ENCODE measurements at regions not wholly inside any gene's neighbourhood (a gene's known extent, or its start where the extent isn't known, plus 50 kb on each side); places are given as distances from the start of the nearest gene placed in this dataset.

DNA sequence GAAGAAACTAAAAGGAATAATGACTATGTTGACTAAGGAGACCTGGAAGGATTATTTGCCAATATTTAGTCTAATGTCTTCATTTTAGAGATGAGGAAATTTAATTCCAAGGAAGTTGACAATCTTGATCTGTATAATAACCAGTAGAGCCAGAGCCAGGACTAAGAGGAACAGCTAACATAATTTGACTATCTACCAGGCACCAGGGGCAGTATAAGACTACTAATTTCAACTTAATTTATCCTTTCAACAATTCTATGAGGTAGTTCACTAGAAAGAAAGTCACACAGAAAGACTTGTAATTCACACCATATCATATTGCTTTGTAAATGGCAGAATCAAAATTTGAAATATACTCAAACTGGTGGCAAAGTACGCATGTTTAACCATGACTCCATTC lies 273.0 kb upstream of the STXBP5 start:
- in situ Hi-C loops (cut with MboI), result no loop called here

More for the DNA sequence above, 273.0 kb upstream of the STXBP5 start:
- no peak overlapping the region for H3K4me3 ChIP-seq
- CTCF ChIA-PET, result interaction anchor here (1.1 kb wide), 1 partner anchor 15 kb away, joined by 3 read pairs; no protein-coding TSS in a partner anchor
- 9% methylated on average over 1 of the region's 1 CpG for WGBS (ENCODE audit: insufficient coverage, insufficient replicate concordance, low lambda C conversion rate, missing lambda C conversion rate)
- no peak for ATAC-seq
- DNase-seq (ENCODE audit: low read depth, low spot score), result no peak
- RAD21 ChIA-PET (ENCODE audit: unreplicated experiment), result interaction anchor here (0.6 kb wide), 1 partner anchor 25 kb away, joined by 3 read pairs; no protein-coding TSS in a partner anchor
- TF ChIP-seq BHLHE40 (IDR thresholded peaks at IDR 0.05; ENCODE audit: borderline replicate concordance in 1 of 2, low read depth in 2 of 2, low read length in 1 of 2) (no peak), SRF (IDR thresholded peaks at IDR 0.05; ENCODE audit: low read depth in 2 of 2, low read length in 2 of 2) (no peak), STAT1 (conservative IDR thresholded peaks at IDR 0.05) (no peak), MXI1 (IDR thresholded peaks at IDR 0.05; ENCODE audit: low read depth, low read length) (no peak), KLF5 (IDR thresholded peaks at IDR 0.05; ENCODE audit: partially characterized antibody) (no peak), CEBPB (IDR thresholded peaks at IDR 0.05; ENCODE audit: borderline replicate concordance in 1 of 2, low read depth in 2 of 2, low read length in 2 of 2) (no peak), SMAD1 (IDR thresholded peaks at IDR 0.05; ENCODE audit: low read depth, partially characterized antibody) (no peak), BCL11A (IDR thresholded peaks at IDR 0.05; ENCODE audit: low read depth, low read length) (no peak), RUNX3 (IDR thresholded peaks at IDR 0.05; ENCODE audit: low read length) (no peak), LARP7 (IDR thresholded peaks at IDR 0.05) (no peak), ZNF217 (IDR thresholded peaks at IDR 0.05) (no peak), FOXM1 (IDR thresholded peaks at IDR 0.05; ENCODE audit: low read depth, low read length) (no peak), TCF7 (IDR thresholded peaks at IDR 0.05; ENCODE audit: borderline replicate concordance) (no peak), ZNF274 (IDR thresholded peaks at IDR 0.05; ENCODE audit: insufficient read depth, insufficient read length) (no peak), ZBED1 (IDR thresholded peaks at IDR 0.05; ENCODE audit: borderline replicate concordance) (no peak), SPI1 (IDR thresholded peaks at IDR 0.05; ENCODE audit: borderline replicate concordance, insufficient read depth, low read depth, low read length) (no peak), NFIC (IDR thresholded peaks at IDR 0.05; ENCODE audit: low read depth, low read length) (no peak)
- TF ChIP-seq, protein P1, sequence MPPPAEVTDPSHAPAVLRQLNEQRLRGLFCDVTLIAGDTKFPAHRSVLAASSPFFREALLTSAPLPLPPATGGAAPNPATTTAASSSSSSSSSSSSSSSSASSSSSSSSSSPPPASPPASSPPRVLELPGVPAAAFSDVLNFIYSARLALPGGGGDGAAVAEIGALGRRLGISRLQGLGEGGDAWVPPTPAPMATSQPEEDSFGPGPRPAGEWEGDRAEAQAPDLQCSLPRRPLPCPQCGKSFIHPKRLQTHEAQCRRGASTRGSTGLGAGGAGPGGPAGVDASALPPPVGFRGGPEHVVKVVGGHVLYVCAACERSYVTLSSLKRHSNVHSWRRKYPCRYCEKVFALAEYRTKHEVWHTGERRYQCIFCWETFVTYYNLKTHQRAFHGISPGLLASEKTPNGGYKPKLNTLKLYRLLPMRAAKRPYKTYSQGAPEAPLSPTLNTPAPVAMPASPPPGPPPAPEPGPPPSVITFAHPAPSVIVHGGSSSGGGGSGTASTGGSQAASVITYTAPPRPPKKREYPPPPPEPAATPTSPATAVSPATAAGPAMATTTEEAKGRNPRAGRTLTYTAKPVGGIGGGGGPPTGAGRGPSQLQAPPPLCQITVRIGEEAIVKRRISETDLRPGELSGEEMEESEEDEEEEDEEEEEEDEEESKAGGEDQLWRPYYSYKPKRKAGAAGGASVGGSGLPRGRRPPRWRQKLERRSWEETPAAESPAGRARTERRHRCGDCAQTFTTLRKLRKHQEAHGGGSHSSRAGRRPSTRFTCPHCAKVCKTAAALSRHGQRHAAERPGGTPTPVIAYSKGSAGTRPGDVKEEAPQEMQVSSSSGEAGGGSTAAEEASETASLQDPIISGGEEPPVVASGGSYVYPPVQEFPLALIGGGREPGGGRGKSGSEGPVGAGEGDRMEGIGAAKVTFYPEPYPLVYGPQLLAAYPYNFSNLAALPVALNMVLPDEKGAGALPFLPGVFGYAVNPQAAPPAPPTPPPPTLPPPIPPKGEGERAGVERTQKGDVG (CRISPR knock-in tag; IDR thresholded peaks at IDR 0.05), result no peak
- TF ChIP-seq, protein P2, sequence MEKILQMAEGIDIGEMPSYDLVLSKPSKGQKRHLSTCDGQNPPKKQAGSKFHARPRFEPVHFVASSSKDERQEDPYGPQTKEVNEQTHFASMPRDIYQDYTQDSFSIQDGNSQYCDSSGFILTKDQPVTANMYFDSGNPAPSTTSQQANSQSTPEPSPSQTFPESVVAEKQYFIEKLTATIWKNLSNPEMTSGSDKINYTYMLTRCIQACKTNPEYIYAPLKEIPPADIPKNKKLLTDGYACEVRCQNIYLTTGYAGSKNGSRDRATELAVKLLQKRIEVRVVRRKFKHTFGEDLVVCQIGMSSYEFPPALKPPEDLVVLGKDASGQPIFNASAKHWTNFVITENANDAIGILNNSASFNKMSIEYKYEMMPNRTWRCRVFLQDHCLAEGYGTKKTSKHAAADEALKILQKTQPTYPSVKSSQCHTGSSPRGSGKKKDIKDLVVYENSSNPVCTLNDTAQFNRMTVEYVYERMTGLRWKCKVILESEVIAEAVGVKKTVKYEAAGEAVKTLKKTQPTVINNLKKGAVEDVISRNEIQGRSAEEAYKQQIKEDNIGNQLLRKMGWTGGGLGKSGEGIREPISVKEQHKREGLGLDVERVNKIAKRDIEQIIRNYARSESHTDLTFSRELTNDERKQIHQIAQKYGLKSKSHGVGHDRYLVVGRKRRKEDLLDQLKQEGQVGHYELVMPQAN (conservative IDR thresholded peaks at IDR 0.05), result no peak
- TF ChIP-seq, protein P3, sequence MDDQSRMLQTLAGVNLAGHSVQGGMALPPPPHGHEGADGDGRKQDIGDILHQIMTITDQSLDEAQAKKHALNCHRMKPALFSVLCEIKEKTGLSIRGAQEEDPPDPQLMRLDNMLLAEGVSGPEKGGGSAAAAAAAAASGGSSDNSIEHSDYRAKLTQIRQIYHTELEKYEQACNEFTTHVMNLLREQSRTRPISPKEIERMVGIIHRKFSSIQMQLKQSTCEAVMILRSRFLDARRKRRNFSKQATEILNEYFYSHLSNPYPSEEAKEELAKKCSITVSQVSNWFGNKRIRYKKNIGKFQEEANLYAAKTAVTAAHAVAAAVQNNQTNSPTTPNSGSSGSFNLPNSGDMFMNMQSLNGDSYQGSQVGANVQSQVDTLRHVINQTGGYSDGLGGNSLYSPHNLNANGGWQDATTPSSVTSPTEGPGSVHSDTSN (IDR thresholded peaks at IDR 0.05; ENCODE audit: insufficient replicate concordance, low read depth, low read length), result no peak
- no peak overlapping the region for H3K9ac ChIP-seq (ENCODE audit: control insufficient read depth, insufficient read depth, low read length)
- no peak for FAIRE-seq
- H3K4me1 ChIP-seq (ENCODE audit: control insufficient read depth, insufficient read depth, low read length), result no peaks in the 10 kb centered on the region
- H3K27ac ChIP-seq (ENCODE audit: control insufficient read depth, insufficient read depth), result no peak overlapping the region
- H3K79me2 ChIP-seq (ENCODE audit: control insufficient read depth, insufficient read depth, low read length), result no peaks in the 10 kb centered on the region
- no peaks in the 10 kb centered on the region for H3K9me3 ChIP-seq (replicated peaks; ENCODE audit: control insufficient read depth, insufficient read depth, low read length)
- H2AFZ ChIP-seq (ENCODE audit: control insufficient read depth, low read depth, low read length), result no peak overlapping the region
- intact Hi-C loops (cut with micrococcal nuclease; ENCODE audit: unreplicated experiment), result no loop called here
- H4K20me1 ChIP-seq (ENCODE audit: control insufficient read depth, insufficient read depth), result no peaks in the 10 kb centered on the region
- SMC1A ChIA-PET (ENCODE audit: uncharacterized antibody, unreplicated experiment), result interaction anchor here (1.0 to 1.2 kb wide), 3 partner anchors 11 to 21 kb away, joined by 3 to 5 read pairs (median 3); no protein-coding TSS in a partner anchor
- POLR2A ChIA-PET, result no interaction called here
- BruUV-seq (replicated peaks), result no TSS peak
- H3K4me2 ChIP-seq (ENCODE audit: control insufficient read depth, insufficient read depth), result no peak overlapping the region
- H3K36me3 ChIP-seq (ENCODE audit: control insufficient read depth in 2 of 2, insufficient read depth in 2 of 2, low read length in 1 of 2), result no peaks in the 10 kb centered on the region
- no peaks in the 10 kb centered on the region for H3K27me3 ChIP-seq (replicated peaks in 1 of 2; ENCODE audit: control insufficient read depth in 2 of 2, insufficient read depth in 2 of 2, low read length in 1 of 2)

Measured in GM12878 (cell line).